NCI-H1092 (cell line): ENCODE measurements at regions not wholly inside any gene's neighbourhood (a gene's known extent, or its start where the extent isn't known, plus 50 kb on each side); places are given as distances from the start of the nearest gene placed in this dataset.

Experiments used
- DNase-seq: peaks from one replicate; lab custom pipeline; 2025; lab: John Stamatoyannopoulos, UW

- no peak for DNase-seq
Observed at GRCh38 chr14:22036541-22037239, 363.1 kb upstream of the OR4E1 start.

- DNase-seq = no peak
Observed at GRCh38 chr14:22026527-22026926, 352.9 kb upstream of the OR4E1 start.

GRCh38 chr14:22025879-22026278, 352.3 kb upstream of the OR4E1 start:
- DNase-seq = no peak

- no peak for DNase-seq
Observed at GRCh38 chr14:22024137-22024536, 350.5 kb upstream of the OR4E1 start.

GRCh38 chr14:22018890-22019289, 345.3 kb upstream of the OR4E1 start:
- no peak for DNase-seq

- DNase-seq = no peak
Observed at GRCh38 chr14:22012452-22012851, 338.8 kb upstream of the OR4E1 start.

- no peak for DNase-seq
Observed at GRCh38 chr14:22011253-22011642, 337.6 kb upstream of the OR4E1 start.

- no peak for DNase-seq
Observed at GRCh38 chr14:22010545-22011252, 337.1 kb upstream of the OR4E1 start.

- DNase-seq = no peak
Observed at GRCh38 chr14:22008766-22009165, 335.1 kb upstream of the OR4E1 start.

GRCh38 chr14:22007784-22008412, 334.3 kb upstream of the OR4E1 start:
- no peak for DNase-seq

GRCh38 chr14:22007363-22007762, 333.7 kb upstream of the OR4E1 start:
- no peak for DNase-seq

GRCh38 chr14:22003461-22003860, 329.8 kb upstream of the OR4E1 start:
- no peak for DNase-seq

GRCh38 chr14:22002860-22003284, 329.3 kb upstream of the OR4E1 start:
- no peak for DNase-seq

- DNase-seq = no peak
Observed at GRCh38 chr14:21999402-21999801, 325.8 kb upstream of the OR4E1 start.

GRCh38 chr14:21997300-21997699, 323.7 kb upstream of the OR4E1 start:
- no peak for DNase-seq

GRCh38 chr14:21995332-21995731, 321.7 kb upstream of the OR4E1 start:
- no peak for DNase-seq

- DNase-seq = no peak
Observed at GRCh38 chr14:21993837-21994236, 320.2 kb upstream of the OR4E1 start.

GRCh38 chr14:21993070-21993469, 319.5 kb upstream of the OR4E1 start:
- DNase-seq = no peak

- DNase-seq = no peak
Observed at GRCh38 chr14:21991130-21991529, 317.5 kb upstream of the OR4E1 start.

- DNase-seq = no peak
Observed at GRCh38 chr14:21990116-21990515, 316.5 kb upstream of the OR4E1 start.

GRCh38 chr14:21989090-21989489, 315.5 kb upstream of the OR4E1 start:
- no peak for DNase-seq

- DNase-seq = no peak
Observed at GRCh38 chr14:21988413-21988812, 314.8 kb upstream of the OR4E1 start.

- no peak for DNase-seq
Observed at GRCh38 chr14:21987937-21988336, 314.3 kb upstream of the OR4E1 start.
